GM20000 (cell line): ENCODE measurements at regions not wholly inside any gene's neighbourhood (a gene's known extent, or its start where the extent isn't known, plus 50 kb on each side); places are given as distances from the start of the nearest gene placed in this dataset.

ENCODE experiments used
- DNase-seq: peaks from one replicate; pipeline ENCODE4 v3.0.0; 2012; ENCODE audit warnings: low spot score
- CTCF ChIP-seq: IDR thresholded peaks from 2 replicates; pipeline ENCODE4 v1.5.1; 2012; ENCODE audit warnings: mild to moderate bottlenecking, control low read depth; ENCODE audit errors: extremely low read depth, missing control alignments

GRCh38 chr20:6974838-6975237, 207.4 kb downstream of the BMP2 start:
- TF ChIP-seq CTCF = no peak
- no peak for DNase-seq

- TF ChIP-seq CTCF = no peak
- DNase-seq = no peak
These were observed 207.8 kb downstream of the BMP2 start for GRCh38 chr20:6975311-6975710.

- no peak for DNase-seq
- no peak for TF ChIP-seq CTCF
These were observed 208.8 kb downstream of the BMP2 start for GRCh38 chr20:6976106-6976900.

GRCh38 chr20:6979621-6980020, 212.1 kb downstream of the BMP2 start:
- TF ChIP-seq CTCF = no peak
- DNase-seq = no peak

GRCh38 chr20:6993011-6993410, 225.5 kb downstream of the BMP2 start:
- DNase-seq = no peak
- TF ChIP-seq CTCF = no peak

- TF ChIP-seq CTCF = no peak
- DNase-seq = no peak
These were observed 226.0 kb downstream of the BMP2 start for GRCh38 chr20:6993511-6993910.

GRCh38 chr20:6994452-6994851, 227.0 kb downstream of the BMP2 start:
- TF ChIP-seq CTCF = no peak
- DNase-seq = no peak
